HCT116 (cell line): ENCODE measurements at regions not wholly inside any gene's neighbourhood (a gene's known extent, or its start where the extent isn't known, plus 50 kb on each side); places are given as distances from the start of the nearest gene placed in this dataset.

Source experiments
- ATAC-seq: fragments of 200-7000 bp; cut with Tn5 transposase; 2 replicates; pipeline ENCODE4 v1.9.1; 2020; ENCODE audit warnings: mild to moderate bottlenecking, moderate library complexity
- BruUV-seq: library from RNA; stranded (reverse); fragments of 400-500 nt; replicated peaks from 2 replicates; lab custom pipeline; 2021; lab: Mats Ljungman, UMichigan
- CTCF ChIA-PET: fragments of 300-600 bp; sonication (Branson Sonifier 250); formaldehyde crosslinking; loops from one replicate; lab custom pipeline; 2021; ENCODE audit warnings: antibody characterized with exemption; lab: Charles Lee
- POLR2A ChIA-PET: fragments of 300-600, 350-600 bp; sonication (Branson Sonifier 250); formaldehyde crosslinking; loops from one replicate; lab custom pipeline; 2021; ENCODE audit warnings: antibody characterized with exemption; lab: Charles Lee
- RAD21 ChIA-PET, 2 experiments: fragments of 300-600 bp; sonication (Branson Sonifier 250); formaldehyde crosslinking; loops; one replicate each; lab custom pipeline; 2023; ENCODE audit warnings: low total read pairs in 2 of 2; ENCODE audit not compliant: uncharacterized antibody in 2 of 2, unreplicated experiment in 2 of 2, low non-redundant PET in 1 of 2; lab: Charles Lee
- DNase-seq: peaks from one replicate; pipeline ENCODE4 v3.0.0-alpha.2; 2010; ENCODE audit warnings: low read depth, low spot score
- H2AFZ ChIP-seq: fragments of 200-600 bp; shearing (Covaris generic), sonication (generic); 2 replicates; pipeline ENCODE4 v1.6.1; 2017; ENCODE audit warnings: low read depth, mixed run types, mixed read lengths, antibody characterized with exemption, low read length; ENCODE audit not compliant: poor library complexity, severe bottlenecking
- H3K27ac ChIP-seq: 2 replicates; pipeline ENCODE4 v1.5.1; 2012; ENCODE audit warnings: low read depth, low read length
- H3K27me3 ChIP-seq: fragments of 200-600 bp; sonication (generic); 2 replicates; pipeline ENCODE4 v1.6.1; 2016; ENCODE audit warnings: mixed run types, low read length, mixed read lengths; ENCODE audit not compliant: insufficient read depth
- H3K36me3 ChIP-seq, 2 experiments: fragments of 200-500 bp in 1 of 2; fragments of 200-600 bp in 1 of 2; sonication (Bioruptor generic) in 1 of 2; sonication (generic) in 1 of 2; 2 replicates each; pipeline versions ENCODE4 v1.5.1 to v1.6.1; 2014 to 2016; ENCODE audit warnings: low read length in 2 of 2, inconsistent platforms in 1 of 2, mixed read lengths in 1 of 2, mixed run types in 1 of 2; ENCODE audit not compliant: insufficient read depth in 2 of 2, control insufficient read depth in 1 of 2
- H3K4me1 ChIP-seq, 2 experiments: fragments of 200-600 bp in 1 of 2; sonication (generic) in 1 of 2; 2 replicates each; pipeline versions ENCODE4 v1.5.1 to v1.6.1; 2012 to 2017; ENCODE audit warnings: low read length in 2 of 2, inconsistent platforms in 1 of 2, mild to moderate bottlenecking in 1 of 2, mixed read lengths in 1 of 2, mixed run types in 1 of 2, moderate library complexity in 1 of 2; ENCODE audit not compliant: insufficient read depth in 2 of 2, control insufficient read depth in 1 of 2
- H3K4me2 ChIP-seq: fragments of 200-600 bp; sonication (generic); 2 replicates; pipeline ENCODE4 v1.6.1; 2017; ENCODE audit warnings: mixed run types, low read length, mixed read lengths
- H3K4me3 ChIP-seq, 2 experiments: fragments of 200-600 bp in 1 of 2; sonication (generic) in 1 of 2; replicated peaks in 1 of 2; 2 replicates each; pipeline ENCODE4 v1.5.1; 2011 to 2016; ENCODE audit warnings: low read length in 2 of 2, control low read depth in 1 of 2, low read depth in 1 of 2, mild to moderate bottlenecking in 1 of 2, mixed read lengths in 1 of 2, mixed run types in 1 of 2
- H3K79me2 ChIP-seq: fragments of 200-600 bp; sonication (generic); 2 replicates; pipeline ENCODE4 v1.6.1; 2017; ENCODE audit warnings: mild to moderate bottlenecking, mixed run types, low read length, moderate library complexity, mixed read lengths; ENCODE audit not compliant: insufficient read depth
- H3K9ac ChIP-seq: fragments of 200-600 bp; sonication (generic); 2 replicates; pipeline ENCODE4 v1.6.1; 2016; ENCODE audit warnings: low read length, mixed read lengths
- H3K9me2 ChIP-seq: fragments of 200-600 bp; sonication (generic), shearing (Covaris generic); 2 replicates; pipeline ENCODE4 v1.6.1; 2017; ENCODE audit warnings: mixed run types, mild to moderate bottlenecking, moderate library complexity; ENCODE audit not compliant: insufficient read depth
- H3K9me3 ChIP-seq, 2 experiments: fragments of 200-500 bp in 1 of 2; fragments of 200-600 bp in 1 of 2; sonication (Bioruptor generic) in 1 of 2; sonication (generic) in 1 of 2; 2 replicates each; pipeline ENCODE4 v1.6.1; 2014 to 2017; ENCODE audit warnings: low read length in 2 of 2, mixed read lengths in 2 of 2, inconsistent platforms in 1 of 2, low read depth in 1 of 2, mild to moderate bottlenecking in 1 of 2, mixed run types in 1 of 2, moderate library complexity in 1 of 2; ENCODE audit not compliant: control insufficient read depth in 1 of 2, insufficient read depth in 1 of 2
- H4K20me1 ChIP-seq: fragments of 200-600 bp; sonication (generic), shearing (Covaris generic); 2 replicates; pipeline ENCODE4 v1.6.1; 2017; ENCODE audit warnings: mixed run types, mild to moderate bottlenecking, moderate library complexity; ENCODE audit not compliant: insufficient read depth
- ELF1 ChIP-seq: IDR thresholded peaks from 2 replicates; pipeline ENCODE4 v1.6.1; 2012; ENCODE audit warnings: low read depth, borderline replicate concordance
- JUND ChIP-seq: IDR thresholded peaks from 2 replicates; pipeline ENCODE4 v1.6.1; 2012
- RAD21 ChIP-seq: IDR thresholded peaks from 2 replicates; pipeline ENCODE4 v1.6.1; 2012; ENCODE audit warnings: low read depth, mild to moderate bottlenecking
- REST ChIP-seq: IDR thresholded peaks from 2 replicates; pipeline ENCODE4 v1.6.1; 2012; ENCODE audit warnings: low read depth
- ZNF274 ChIP-seq: fragments of 200-500 bp; sonication (Bioruptor generic); IDR thresholded peaks from 2 replicates; pipeline ENCODE4 v1.6.1; 2014; ENCODE audit warnings: mild to moderate bottlenecking, low read depth, low read length, inconsistent platforms
- intact Hi-C: fragments of 100-400 bp; cut with micrococcal nuclease; formaldehyde crosslinking; loops from 2 replicates; pipeline ENCODE4 v1.10.0; 2022
- TF ChIP-seq, protein P1 (sequence below): IDR thresholded peaks from 2 replicates; pipeline ENCODE4 v1.6.1; 2011; ENCODE audit warnings: mild to moderate bottlenecking, low read length, moderate library complexity; ENCODE audit not compliant: insufficient replicate concordance; ENCODE audit errors: extremely low read depth

DNA sequence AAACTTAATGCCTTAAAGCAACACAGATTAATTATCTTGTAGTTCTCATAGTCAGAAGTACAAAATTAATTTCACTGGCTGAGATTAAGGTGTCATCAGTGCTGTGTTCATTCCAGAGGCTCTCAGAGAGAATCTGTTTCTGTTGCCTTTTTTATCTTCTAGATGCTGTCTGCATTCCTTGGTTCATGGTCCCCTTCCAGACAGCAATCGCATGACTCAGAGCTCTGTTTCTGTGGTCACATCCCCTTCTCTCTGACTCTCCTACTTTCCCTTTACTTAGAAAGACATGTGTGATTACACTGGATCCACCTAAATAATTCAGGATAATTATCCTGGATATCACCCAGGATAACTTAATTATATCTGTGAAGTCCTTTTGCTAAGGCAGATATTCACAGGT lies 148.6 kb downstream of the MAIP1 start:
- Histone ChIP-seq H3K4me2 (no peak overlapping the region), H2AFZ (no peak overlapping the region), H3K4me1 (no peaks in the 10 kb centered on the region), H3K4me3 (no peak overlapping the region), H3K27me3 (no peaks in the 10 kb centered on the region), H3K9ac (no peak overlapping the region), H4K20me1 (no peaks in the 10 kb centered on the region), H3K9me3 (no peaks in the 10 kb centered on the region), H3K27ac (no peak overlapping the region), H3K36me3 (no peaks in the 10 kb centered on the region)
- no peak for DNase-seq
- intact Hi-C loops = no loop called here
- POLR2A ChIA-PET = no interaction called here
- BruUV-seq = no TSS peak
- TF ChIP-seq RAD21 (no peak), REST (no peak), ZNF274 (no peak), JUND (no peak), ELF1 (no peak)
- TF ChIP-seq, protein P1, sequence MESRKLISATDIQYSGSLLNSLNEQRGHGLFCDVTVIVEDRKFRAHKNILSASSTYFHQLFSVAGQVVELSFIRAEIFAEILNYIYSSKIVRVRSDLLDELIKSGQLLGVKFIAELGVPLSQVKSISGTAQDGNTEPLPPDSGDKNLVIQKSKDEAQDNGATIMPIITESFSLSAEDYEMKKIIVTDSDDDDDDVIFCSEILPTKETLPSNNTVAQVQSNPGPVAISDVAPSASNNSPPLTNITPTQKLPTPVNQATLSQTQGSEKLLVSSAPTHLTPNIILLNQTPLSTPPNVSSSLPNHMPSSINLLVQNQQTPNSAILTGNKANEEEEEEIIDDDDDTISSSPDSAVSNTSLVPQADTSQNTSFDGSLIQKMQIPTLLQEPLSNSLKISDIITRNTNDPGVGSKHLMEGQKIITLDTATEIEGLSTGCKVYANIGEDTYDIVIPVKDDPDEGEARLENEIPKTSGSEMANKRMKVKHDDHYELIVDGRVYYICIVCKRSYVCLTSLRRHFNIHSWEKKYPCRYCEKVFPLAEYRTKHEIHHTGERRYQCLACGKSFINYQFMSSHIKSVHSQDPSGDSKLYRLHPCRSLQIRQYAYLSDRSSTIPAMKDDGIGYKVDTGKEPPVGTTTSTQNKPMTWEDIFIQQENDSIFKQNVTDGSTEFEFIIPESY = no peak
- TF ChIP-seq, all 23 proteins: peak for 0
- no peaks in the 10 kb centered on the region for H3K9me2 ChIP-seq
- CTCF ChIA-PET = no interaction called here
- H3K79me2 ChIP-seq = no peaks in the 10 kb centered on the region
- RAD21 ChIA-PET = no interaction called here
- no peak for ATAC-seq
